Fibroblast of the aortic adventitia (primary cell): ENCODE measurements at regions not wholly inside any gene's neighbourhood (a gene's known extent, or its start where the extent isn't known, plus 50 kb on each side); places are given as distances from the start of the nearest gene placed in this dataset.
"Not testable (repeated sequence)": the region's sequence is repeated elsewhere in the genome, so short reads cannot be mapped to it uniquely, and the experiment has no call there.

Source experiments
- DNase-seq: peaks from one replicate; pipeline ENCODE4 v3.0.0-alpha.2; 2010; ENCODE audit warnings: low read depth
- H3K4me3 ChIP-seq: 2 replicates; pipeline ENCODE4 v1.5.1; 2011; ENCODE audit warnings: low read depth, mild to moderate bottlenecking, control low read depth, low read length, moderate library complexity
- CTCF ChIP-seq: IDR thresholded peaks from 2 replicates; pipeline ENCODE4 v1.5.1; 2011; ENCODE audit warnings: mild to moderate bottlenecking, low read length, control low read depth, inconsistent platforms; ENCODE audit not compliant: insufficient read depth

- TF ChIP-seq CTCF, result no peak
- H3K4me3 ChIP-seq, result no peak overlapping the region
Observed at GRCh38 chr1:232164078-232164963, 465.6 kb downstream of the SIPA1L2 start.

GRCh38 chr1:232163533-232163932, 466.4 kb downstream of the SIPA1L2 start:
- TF ChIP-seq CTCF, result no peak
- no peak for DNase-seq
- H3K4me3 ChIP-seq, result no peak overlapping the region

More at GRCh38 chr1:232164078-232164963, 465.6 kb downstream of the SIPA1L2 start:
- DNase-seq, result no peak

GRCh38 chr1:232162001-232162400, 467.9 kb downstream of the SIPA1L2 start:
- H3K4me3 ChIP-seq, result no peak overlapping the region
- no peak for DNase-seq
- TF ChIP-seq CTCF, result no peak

- DNase-seq, H3K4me3 ChIP-seq: not testable (repeated sequence)
Observed at GRCh38 chr1:232158558-232158957, 471.4 kb downstream of the SIPA1L2 start.

- not testable (repeated sequence) for DNase-seq
Observed at GRCh38 chr1:232156070-232156469, 473.9 kb downstream of the SIPA1L2 start.

GRCh38 chr1:232153652-232154051, 476.3 kb downstream of the SIPA1L2 start:
- no peak overlapping the region for H3K4me3 ChIP-seq
- no peak for TF ChIP-seq CTCF
- no peak for DNase-seq

More at GRCh38 chr1:232156070-232156469, 473.9 kb downstream of the SIPA1L2 start:
- H3K4me3 ChIP-seq, result not testable (repeated sequence)

- DNase-seq, result no peak
- no peak for TF ChIP-seq CTCF
- H3K4me3 ChIP-seq, result no peak overlapping the region
Observed at GRCh38 chr1:232150770-232151548, 479.0 kb downstream of the SIPA1L2 start.
